ENCODE measurements at regions not wholly inside any gene's neighbourhood (a gene's known extent, or its start where the extent isn't known, plus 50 kb on each side); places are given as distances from the start of the nearest gene placed in this dataset.

GRCh38 chrX:39582976-39583375 is 514.8 kb downstream of the BCOR start:
- no peak overlapping the region for H3K4me3 ChIP-seq (ENCODE audit: low read depth, low read length)
- no peak for TF ChIP-seq CTCF (conservative IDR thresholded peaks at IDR 0.05; ENCODE audit: low read depth, low read length)
- DNase-seq (ENCODE audit: low read depth) = no peak

- DNase-seq (ENCODE audit: low read depth) = no peak
- TF ChIP-seq CTCF (conservative IDR thresholded peaks at IDR 0.05; ENCODE audit: low read depth, low read length) = no peak
- H3K4me3 ChIP-seq (ENCODE audit: low read depth, low read length) = no peak overlapping the region
Observed at GRCh38 chrX:39585808-39586207, 511.9 kb downstream of the BCOR start.

- no peak for DNase-seq (ENCODE audit: low read depth)
- no peak overlapping the region for H3K4me3 ChIP-seq (ENCODE audit: low read depth, low read length)
- TF ChIP-seq CTCF (conservative IDR thresholded peaks at IDR 0.05; ENCODE audit: low read depth, low read length) = no peak
Observed at GRCh38 chrX:39586359-39586758, 511.4 kb downstream of the BCOR start.

- H3K4me3 ChIP-seq (ENCODE audit: low read depth, low read length) = no peak overlapping the region
- DNase-seq (ENCODE audit: low read depth) = no peak
- no peak for TF ChIP-seq CTCF (conservative IDR thresholded peaks at IDR 0.05; ENCODE audit: low read depth, low read length)
Observed at GRCh38 chrX:39591099-39591498, 506.7 kb downstream of the BCOR start.

- no peak for TF ChIP-seq CTCF (conservative IDR thresholded peaks at IDR 0.05; ENCODE audit: low read depth, low read length)
- DNase-seq (ENCODE audit: low read depth) = peak; percentile 2
Observed at GRCh38 chrX:39592776-39593175, 505.0 kb downstream of the BCOR start.

GRCh38 chrX:39595977-39596376 is 501.8 kb downstream of the BCOR start:
- TF ChIP-seq CTCF (conservative IDR thresholded peaks at IDR 0.05; ENCODE audit: low read depth, low read length) = no peak
- DNase-seq (ENCODE audit: low read depth) = no peak

More at GRCh38 chrX:39592776-39593175, 505.0 kb downstream of the BCOR start:
- no peak overlapping the region for H3K4me3 ChIP-seq (ENCODE audit: low read depth, low read length)

GRCh38 chrX:39596437-39596836 is 501.3 kb downstream of the BCOR start:
- H3K4me3 ChIP-seq (ENCODE audit: low read depth, low read length) = no peak overlapping the region
- TF ChIP-seq CTCF (conservative IDR thresholded peaks at IDR 0.05; ENCODE audit: low read depth, low read length) = no peak
- no peak for DNase-seq (ENCODE audit: low read depth)

More at GRCh38 chrX:39595977-39596376, 501.8 kb downstream of the BCOR start:
- H3K4me3 ChIP-seq (ENCODE audit: low read depth, low read length) = no peak overlapping the region

Data from choroid plexus epithelial cell (primary cell).